ENCODE measurements at regions not wholly inside any gene's neighbourhood (a gene's known extent, or its start where the extent isn't known, plus 50 kb on each side); places are given as distances from the start of the nearest gene placed in this dataset.

GRCh38 chr9:109903515-109904138, 123.6 kb downstream of the PALM2AKAP2 start:
- peak; percentile 89 for TF ChIP-seq CTCF (conservative IDR thresholded peaks at IDR 0.05; ENCODE audit: low read depth, low read length)
- TF ChIP-seq EZH2phosphoT487 (IDR thresholded peaks at IDR 0.05; ENCODE audit: borderline replicate concordance, low read length) = no peak
- TF ChIP-seq EZH2 (IDR thresholded peaks at IDR 0.05; ENCODE audit: low read length, unreplicated experiment) = no peak

Data from PC-3 (cell line).